Transverse colon (tissue), 4 donors: ENCODE measurements at regions not wholly inside any gene's neighbourhood (a gene's known extent, or its start where the extent isn't known, plus 50 kb on each side); places are given as distances from the start of the nearest gene placed in this dataset.

Source experiments
- CTCF ChIP-seq, 5 experiments: fragments of 200-600 bp in 3 of 5; fragments of 450-650 bp in 2 of 5; sonication (generic) in 3 of 5; IDR thresholded peaks; 1 replicate in 2 of 5; 2 replicates in 3 of 5; pipeline ENCODE4 v1.5.1; 2016 to 2017; ENCODE audit warnings: antibody characterized with exemption in 5 of 5, inconsistent platforms in 3 of 5, mild to moderate bottlenecking in 2 of 5, moderate library complexity in 1 of 5
- EP300 ChIP-seq: sonication (generic); formaldehyde crosslinking; IDR thresholded peaks from one replicate; pipeline ENCODE4 v1.6.1; 2017; ENCODE audit warnings: antibody characterized with exemption, low read depth
- POLR2A ChIP-seq: fragments of 450-650 bp; IDR thresholded peaks from one replicate; pipeline ENCODE4 v1.6.1; 2016; ENCODE audit warnings: antibody characterized with exemption, mild to moderate bottlenecking, moderate library complexity
- POLR2AphosphoS5 ChIP-seq, 3 donors: sonication (generic); formaldehyde crosslinking; IDR thresholded peaks; one replicate each; pipeline ENCODE4 v1.6.1; 2016; ENCODE audit warnings: antibody characterized with exemption in 3 of 3

- TF ChIP-seq CTCF (IDR thresholded peaks at IDR 0.05): no peak
- no peak for TF ChIP-seq POLR2A
- TF ChIP-seq POLR2AphosphoS5 (IDR thresholded peaks at IDR 0.05): no peak
- TF ChIP-seq EP300: no peak
Measured at GRCh38 chr10:90130321-90131086, 429.1 kb downstream of the KIF20B start.
